ENCODE measurements at regions not wholly inside any gene's neighbourhood (a gene's known extent, or its start where the extent isn't known, plus 50 kb on each side); places are given as distances from the start of the nearest gene placed in this dataset.

DNA sequence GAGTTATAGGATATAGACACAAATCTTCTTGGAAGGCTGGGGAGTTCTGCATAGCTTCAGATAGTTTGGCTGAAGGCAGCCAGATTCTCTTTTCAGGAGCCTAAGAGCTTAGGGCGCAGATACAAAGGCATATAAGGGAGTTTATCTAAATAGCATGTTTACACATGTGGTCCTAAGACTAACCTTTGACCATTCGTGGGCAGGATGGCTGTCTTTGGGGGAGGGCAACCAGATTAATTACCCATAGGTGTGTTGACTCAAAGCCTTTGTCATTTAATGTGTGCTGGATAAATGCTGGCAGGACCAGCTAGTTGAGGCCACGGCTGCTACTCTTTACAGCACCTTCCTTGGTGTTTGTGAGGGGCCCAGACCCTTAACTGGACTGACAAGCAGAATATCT, 71.8 kb downstream of the IER5 start:
- no peak for TF ChIP-seq GATA2 (IDR thresholded peaks at IDR 0.05; ENCODE audit: low read depth, low read length)
- no peak for TF ChIP-seq GATA3 (IDR thresholded peaks at IDR 0.05; ENCODE audit: low read depth, low read length)

All from SH-SY5Y (cell line).